HCT116 (cell line): ENCODE measurements at regions not wholly inside any gene's neighbourhood (a gene's known extent, or its start where the extent isn't known, plus 50 kb on each side); places are given as distances from the start of the nearest gene placed in this dataset.

Source experiments
- ATAC-seq: fragments of 200-7000 bp; cut with Tn5 transposase; 2 replicates; pipeline ENCODE4 v1.9.1; 2020; ENCODE audit warnings: mild to moderate bottlenecking, moderate library complexity
- BruUV-seq: library from RNA; stranded (reverse); fragments of 400-500 nt; replicated peaks from 2 replicates; lab custom pipeline; 2021; lab: Mats Ljungman, UMichigan
- CTCF ChIA-PET: fragments of 300-600 bp; sonication (Branson Sonifier 250); formaldehyde crosslinking; loops from one replicate; lab custom pipeline; 2021; ENCODE audit warnings: antibody characterized with exemption; lab: Charles Lee
- POLR2A ChIA-PET: fragments of 300-600, 350-600 bp; sonication (Branson Sonifier 250); formaldehyde crosslinking; loops from one replicate; lab custom pipeline; 2021; ENCODE audit warnings: antibody characterized with exemption; lab: Charles Lee
- RAD21 ChIA-PET, 2 experiments: fragments of 300-600 bp; sonication (Branson Sonifier 250); formaldehyde crosslinking; loops; one replicate each; lab custom pipeline; 2023; ENCODE audit warnings: low total read pairs in 2 of 2; ENCODE audit not compliant: uncharacterized antibody in 2 of 2, unreplicated experiment in 2 of 2, low non-redundant PET in 1 of 2; lab: Charles Lee
- DNase-seq: peaks from one replicate; pipeline ENCODE4 v3.0.0-alpha.2; 2010; ENCODE audit warnings: low read depth, low spot score
- H2AFZ ChIP-seq: fragments of 200-600 bp; shearing (Covaris generic), sonication (generic); 2 replicates; pipeline ENCODE4 v1.6.1; 2017; ENCODE audit warnings: low read depth, mixed run types, mixed read lengths, antibody characterized with exemption, low read length; ENCODE audit not compliant: poor library complexity, severe bottlenecking
- H3K27ac ChIP-seq: 2 replicates; pipeline ENCODE4 v1.5.1; 2012; ENCODE audit warnings: low read depth, low read length
- H3K27me3 ChIP-seq: fragments of 200-600 bp; sonication (generic); 2 replicates; pipeline ENCODE4 v1.6.1; 2016; ENCODE audit warnings: mixed run types, low read length, mixed read lengths; ENCODE audit not compliant: insufficient read depth
- H3K36me3 ChIP-seq, 2 experiments: fragments of 200-500 bp in 1 of 2; fragments of 200-600 bp in 1 of 2; sonication (Bioruptor generic) in 1 of 2; sonication (generic) in 1 of 2; 2 replicates each; pipeline versions ENCODE4 v1.5.1 to v1.6.1; 2014 to 2016; ENCODE audit warnings: low read length in 2 of 2, inconsistent platforms in 1 of 2, mixed read lengths in 1 of 2, mixed run types in 1 of 2; ENCODE audit not compliant: insufficient read depth in 2 of 2, control insufficient read depth in 1 of 2
- H3K4me1 ChIP-seq, 2 experiments: fragments of 200-600 bp in 1 of 2; sonication (generic) in 1 of 2; 2 replicates each; pipeline versions ENCODE4 v1.5.1 to v1.6.1; 2012 to 2017; ENCODE audit warnings: low read length in 2 of 2, inconsistent platforms in 1 of 2, mild to moderate bottlenecking in 1 of 2, mixed read lengths in 1 of 2, mixed run types in 1 of 2, moderate library complexity in 1 of 2; ENCODE audit not compliant: insufficient read depth in 2 of 2, control insufficient read depth in 1 of 2
- H3K4me2 ChIP-seq: fragments of 200-600 bp; sonication (generic); 2 replicates; pipeline ENCODE4 v1.6.1; 2017; ENCODE audit warnings: mixed run types, low read length, mixed read lengths
- H3K4me3 ChIP-seq, 2 experiments: fragments of 200-600 bp in 1 of 2; sonication (generic) in 1 of 2; replicated peaks in 1 of 2; 2 replicates each; pipeline ENCODE4 v1.5.1; 2011 to 2016; ENCODE audit warnings: low read length in 2 of 2, control low read depth in 1 of 2, low read depth in 1 of 2, mild to moderate bottlenecking in 1 of 2, mixed read lengths in 1 of 2, mixed run types in 1 of 2
- H3K79me2 ChIP-seq: fragments of 200-600 bp; sonication (generic); 2 replicates; pipeline ENCODE4 v1.6.1; 2017; ENCODE audit warnings: mild to moderate bottlenecking, mixed run types, low read length, moderate library complexity, mixed read lengths; ENCODE audit not compliant: insufficient read depth
- H3K9ac ChIP-seq: fragments of 200-600 bp; sonication (generic); 2 replicates; pipeline ENCODE4 v1.6.1; 2016; ENCODE audit warnings: low read length, mixed read lengths
- H3K9me2 ChIP-seq: fragments of 200-600 bp; sonication (generic), shearing (Covaris generic); 2 replicates; pipeline ENCODE4 v1.6.1; 2017; ENCODE audit warnings: mixed run types, mild to moderate bottlenecking, moderate library complexity; ENCODE audit not compliant: insufficient read depth
- H3K9me3 ChIP-seq, 2 experiments: fragments of 200-500 bp in 1 of 2; fragments of 200-600 bp in 1 of 2; sonication (Bioruptor generic) in 1 of 2; sonication (generic) in 1 of 2; 2 replicates each; pipeline ENCODE4 v1.6.1; 2014 to 2017; ENCODE audit warnings: low read length in 2 of 2, mixed read lengths in 2 of 2, inconsistent platforms in 1 of 2, low read depth in 1 of 2, mild to moderate bottlenecking in 1 of 2, mixed run types in 1 of 2, moderate library complexity in 1 of 2; ENCODE audit not compliant: control insufficient read depth in 1 of 2, insufficient read depth in 1 of 2
- H4K20me1 ChIP-seq: fragments of 200-600 bp; sonication (generic), shearing (Covaris generic); 2 replicates; pipeline ENCODE4 v1.6.1; 2017; ENCODE audit warnings: mixed run types, mild to moderate bottlenecking, moderate library complexity; ENCODE audit not compliant: insufficient read depth
- EGR1 ChIP-seq: IDR thresholded peaks from 2 replicates; pipeline ENCODE4 v1.6.1; 2012; ENCODE audit warnings: low read depth
- ELF1 ChIP-seq: IDR thresholded peaks from 2 replicates; pipeline ENCODE4 v1.6.1; 2012; ENCODE audit warnings: low read depth, borderline replicate concordance
- EZH2phosphoT487 ChIP-seq: fragments of 200-600 bp; IDR thresholded peaks from 2 replicates; pipeline ENCODE4 v1.6.1; 2018; ENCODE audit warnings: antibody characterized with exemption, borderline replicate concordance
- FOSL1 ChIP-seq: IDR thresholded peaks from 2 replicates; pipeline ENCODE4 v1.6.1; 2012; ENCODE audit warnings: low read depth
- JUND ChIP-seq: IDR thresholded peaks from 2 replicates; pipeline ENCODE4 v1.6.1; 2012
- POLR2AphosphoS5 ChIP-seq: IDR thresholded peaks from 2 replicates; pipeline ENCODE4 v1.6.1; 2011; ENCODE audit warnings: mild to moderate bottlenecking, low read depth, low read length, moderate library complexity
- SIN3A ChIP-seq: IDR thresholded peaks from 2 replicates; pipeline ENCODE4 v1.6.1; 2012; ENCODE audit warnings: low read depth
- SRF ChIP-seq: IDR thresholded peaks from 2 replicates; pipeline ENCODE4 v1.6.1; 2012; ENCODE audit warnings: low read depth
- ZFX ChIP-seq: fragments of 450-650 bp; IDR thresholded peaks from 2 replicates; pipeline ENCODE4 v1.6.1; 2017
- intact Hi-C: fragments of 100-400 bp; cut with micrococcal nuclease; formaldehyde crosslinking; loops from 2 replicates; pipeline ENCODE4 v1.10.0; 2022
- TF ChIP-seq, protein P1 (sequence below): IDR thresholded peaks from 2 replicates; pipeline ENCODE4 v1.6.1; 2011; ENCODE audit warnings: mild to moderate bottlenecking, low read length, moderate library complexity; ENCODE audit not compliant: insufficient replicate concordance; ENCODE audit errors: extremely low read depth
- TF ChIP-seq, protein P2 (sequence below), 3 experiments: fragments of 200-600 bp in 1 of 3; sonication (generic) in 1 of 3; IDR thresholded peaks in 2 of 3; conservative IDR thresholded peaks in 1 of 3; 2 replicates each; pipeline ENCODE4 v1.5.1; 2012 to 2017; ENCODE audit warnings: low read depth in 2 of 3, low read length in 2 of 3, antibody characterized with exemption in 1 of 3, borderline replicate concordance in 1 of 3, control low read depth in 1 of 3, mild to moderate bottlenecking in 1 of 3, mixed read lengths in 1 of 3, mixed run types in 1 of 3, moderate library complexity in 1 of 3; ENCODE audit not compliant: insufficient read depth in 1 of 3

- H3K9me2 ChIP-seq = peaks cover 2% of the 10 kb centered on the region; the same call in 1 of the 2 replicates
- no peaks in the 10 kb centered on the region for H3K79me2 ChIP-seq
- no peaks in the 10 kb centered on the region for H4K20me1 ChIP-seq
- ChIA-PET CTCF (no interaction called here), POLR2A (no interaction called here), RAD21 (no interaction called here)
- H3K36me3 ChIP-seq = no peaks in the 10 kb centered on the region
- H3K27me3 ChIP-seq = no peaks in the 10 kb centered on the region
- no peak overlapping the region for H3K27ac ChIP-seq
- no peaks in the 10 kb centered on the region for H3K9me3 ChIP-seq
- no peak for DNase-seq
- no peaks in the 10 kb centered on the region for H3K4me1 ChIP-seq
- intact Hi-C loops = no loop called here
- no peak for ATAC-seq
- TF ChIP-seq POLR2AphosphoS5 = no peak
- TF ChIP-seq SRF = no peak
- TF ChIP-seq, protein P1, sequence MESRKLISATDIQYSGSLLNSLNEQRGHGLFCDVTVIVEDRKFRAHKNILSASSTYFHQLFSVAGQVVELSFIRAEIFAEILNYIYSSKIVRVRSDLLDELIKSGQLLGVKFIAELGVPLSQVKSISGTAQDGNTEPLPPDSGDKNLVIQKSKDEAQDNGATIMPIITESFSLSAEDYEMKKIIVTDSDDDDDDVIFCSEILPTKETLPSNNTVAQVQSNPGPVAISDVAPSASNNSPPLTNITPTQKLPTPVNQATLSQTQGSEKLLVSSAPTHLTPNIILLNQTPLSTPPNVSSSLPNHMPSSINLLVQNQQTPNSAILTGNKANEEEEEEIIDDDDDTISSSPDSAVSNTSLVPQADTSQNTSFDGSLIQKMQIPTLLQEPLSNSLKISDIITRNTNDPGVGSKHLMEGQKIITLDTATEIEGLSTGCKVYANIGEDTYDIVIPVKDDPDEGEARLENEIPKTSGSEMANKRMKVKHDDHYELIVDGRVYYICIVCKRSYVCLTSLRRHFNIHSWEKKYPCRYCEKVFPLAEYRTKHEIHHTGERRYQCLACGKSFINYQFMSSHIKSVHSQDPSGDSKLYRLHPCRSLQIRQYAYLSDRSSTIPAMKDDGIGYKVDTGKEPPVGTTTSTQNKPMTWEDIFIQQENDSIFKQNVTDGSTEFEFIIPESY = no peak
- no peak for TF ChIP-seq SIN3A
- no peak for TF ChIP-seq ELF1
- TF ChIP-seq, protein P2, sequence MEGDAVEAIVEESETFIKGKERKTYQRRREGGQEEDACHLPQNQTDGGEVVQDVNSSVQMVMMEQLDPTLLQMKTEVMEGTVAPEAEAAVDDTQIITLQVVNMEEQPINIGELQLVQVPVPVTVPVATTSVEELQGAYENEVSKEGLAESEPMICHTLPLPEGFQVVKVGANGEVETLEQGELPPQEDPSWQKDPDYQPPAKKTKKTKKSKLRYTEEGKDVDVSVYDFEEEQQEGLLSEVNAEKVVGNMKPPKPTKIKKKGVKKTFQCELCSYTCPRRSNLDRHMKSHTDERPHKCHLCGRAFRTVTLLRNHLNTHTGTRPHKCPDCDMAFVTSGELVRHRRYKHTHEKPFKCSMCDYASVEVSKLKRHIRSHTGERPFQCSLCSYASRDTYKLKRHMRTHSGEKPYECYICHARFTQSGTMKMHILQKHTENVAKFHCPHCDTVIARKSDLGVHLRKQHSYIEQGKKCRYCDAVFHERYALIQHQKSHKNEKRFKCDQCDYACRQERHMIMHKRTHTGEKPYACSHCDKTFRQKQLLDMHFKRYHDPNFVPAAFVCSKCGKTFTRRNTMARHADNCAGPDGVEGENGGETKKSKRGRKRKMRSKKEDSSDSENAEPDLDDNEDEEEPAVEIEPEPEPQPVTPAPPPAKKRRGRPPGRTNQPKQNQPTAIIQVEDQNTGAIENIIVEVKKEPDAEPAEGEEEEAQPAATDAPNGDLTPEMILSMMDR (IDR thresholded peaks at IDR 0.05 in 2 of 3, conservative IDR thresholded peaks at IDR 0.05 in 1 of 3; ENCODE audit: borderline replicate concordance in 1 of 3, insufficient read depth in 1 of 3, low read depth in 2 of 3, low read length in 2 of 3) = no peak
- no peak for TF ChIP-seq JUND
- TF ChIP-seq ZFX = no peak
- TF ChIP-seq FOSL1 = no peak
- no peak for TF ChIP-seq EGR1
- TF ChIP-seq EZH2phosphoT487 = no peak
- TF ChIP-seq, all 23 proteins: peak for 0
- BruUV-seq = no TSS peak
- no peak overlapping the region for H3K9ac ChIP-seq
- H3K4me3 ChIP-seq = no peak overlapping the region
- no peak overlapping the region for H3K4me2 ChIP-seq
- H2AFZ ChIP-seq = no peak overlapping the region
Measured at GRCh38 chr7:120156476-120156875, 116.5 kb upstream of the KCND2 start.
